Small intestine (tissue), 7 donors: ENCODE measurements at regions not wholly inside any gene's neighbourhood (a gene's known extent, or its start where the extent isn't known, plus 50 kb on each side); places are given as distances from the start of the nearest gene placed in this dataset.

Source experiments
- DNase-seq, 2 donors: peaks; one replicate each; pipeline versions ENCODE4 v3.0.0 to v3.0.0-alpha.2; 2013
- FAIRE-seq: peaks from 2 replicates; lab custom pipeline; 2012; peaks lifted over from hg19 to GRCh38; lab: Jason Lieb, UNC
- H3K27ac ChIP-seq, 3 donors: one replicate each; pipeline ENCODE4 v1.5.1; 2013; ENCODE audit warnings: low read length in 2 of 3, mild to moderate bottlenecking in 2 of 3, control low read depth in 1 of 3, inconsistent platforms in 1 of 3, low read depth in 1 of 3, moderate library complexity in 1 of 3
- H3K27me3 ChIP-seq, 3 donors: one replicate each; pipeline ENCODE4 v1.6.1; 2013; ENCODE audit warnings: low read length in 3 of 3, inconsistent platforms in 1 of 3; ENCODE audit not compliant: control insufficient read depth in 3 of 3, insufficient read depth in 3 of 3
- H3K36me3 ChIP-seq, 3 donors: one replicate each; pipeline ENCODE4 v1.6.1; 2013; ENCODE audit warnings: low read length in 3 of 3, inconsistent platforms in 1 of 3, low read depth in 1 of 3, mild to moderate bottlenecking in 1 of 3, moderate library complexity in 1 of 3; ENCODE audit not compliant: control insufficient read depth in 3 of 3, insufficient read depth in 2 of 3
- H3K4me1 ChIP-seq, 3 donors: one replicate each; pipeline ENCODE4 v1.6.1; 2013; ENCODE audit warnings: low read length in 2 of 3, inconsistent platforms in 1 of 3, low read depth in 1 of 3, mild to moderate bottlenecking in 1 of 3, moderate library complexity in 1 of 3; ENCODE audit not compliant: control insufficient read depth in 3 of 3, insufficient read depth in 2 of 3
- H3K4me3 ChIP-seq, 3 donors: one replicate each; pipeline ENCODE4 v1.5.1; 2013; ENCODE audit warnings: low read length in 3 of 3, control low read depth in 1 of 3, inconsistent platforms in 1 of 3, low read depth in 1 of 3, mild to moderate bottlenecking in 1 of 3, moderate library complexity in 1 of 3
- H3K9me3 ChIP-seq, 2 donors: one replicate each; pipeline ENCODE4 v1.6.1; 2013; ENCODE audit warnings: low read depth in 1 of 2, low read length in 1 of 2; ENCODE audit not compliant: control insufficient read depth in 2 of 2, insufficient read depth in 1 of 2
- WGBS, 3 donors: extraction: QIAGEN DNeasy Blood & Tissue Kit; methylation state at CpG; one replicate each; pipeline ENCODE4 v1.1.7; 2013; 5-methylcytosine and 5-hydroxymethylcytosine counted together
- donor health status: healthy with polysubstance abuse.
- donor health status: control.
- donor health status: control.
- donor health status: Bipolar disorder and iron deficiency.
- donor health status: healthy.

- DNase-seq = peak in 1 of 2 donors; percentile 1
- Histone ChIP-seq H3K36me3 (no peaks in the 10 kb centered on the region), H3K4me3 (no peak overlapping the region), H3K9me3 (no peaks in the 10 kb centered on the region), H3K4me1 (no peaks in the 10 kb centered on the region), H3K27me3 (peaks cover 0 to 31% (median 13%) of the 10 kb centered on the region in 3 donors), H3K27ac (no peak overlapping the region)
- FAIRE-seq = no peak
- WGBS, 3 donors = 23 to 25% (median 25%) methylated on average over 33 of the region's 33 CpGs
Observed at GRCh38 chr13:112204346-112205327, 137.7 kb downstream of the SOX1 start.

- H3K36me3 ChIP-seq = no peaks in the 10 kb centered on the region
- H3K4me3 ChIP-seq = no peak overlapping the region
- DNase-seq (no peak), FAIRE-seq (no peak)
- no peaks in the 10 kb centered on the region for H3K4me1 ChIP-seq
- H3K9me3 ChIP-seq = no peaks in the 10 kb centered on the region
- WGBS, 3 donors = 27 to 34% (median 34%) methylated on average over 12 of the region's 12 CpGs
- H3K27me3 ChIP-seq = peaks cover 0 to 31% (median 13%) of the 10 kb centered on the region in 3 donors
- H3K27ac ChIP-seq = no peak overlapping the region
Observed at GRCh38 chr13:112205990-112206389, 139.0 kb downstream of the SOX1 start.

- Histone ChIP-seq H3K36me3 (no peaks in the 10 kb centered on the region), H3K27me3 (peaks cover 0 to 31% (median 13%) of the 10 kb centered on the region in 3 donors), H3K27ac (no peak overlapping the region), H3K4me3 (no peak overlapping the region), H3K9me3 (no peaks in the 10 kb centered on the region), H3K4me1 (no peaks in the 10 kb centered on the region)
- WGBS, 3 donors = 58 to 65% (median 60%) methylated on average over 11 of the region's 11 CpGs
- no peak for FAIRE-seq
- DNase-seq = no peak
Observed at GRCh38 chr13:112207129-112207528, 140.2 kb downstream of the SOX1 start.

- 70 to 73% (median 71%) methylated on average over 6 to 8 of the region's 8 CpGs for WGBS, 3 donors
- Histone ChIP-seq H3K4me1 (no peaks in the 10 kb centered on the region), H3K4me3 (no peak overlapping the region), H3K36me3 (no peaks in the 10 kb centered on the region), H3K9me3 (no peaks in the 10 kb centered on the region), H3K27ac (no peak overlapping the region), H3K27me3 (peaks cover 0 to 26% (median 13%) of the 10 kb centered on the region in 3 donors)
- FAIRE-seq (no peak), DNase-seq (no peak)
Observed at GRCh38 chr13:112208656-112209055, 141.7 kb downstream of the SOX1 start.

- Histone ChIP-seq H3K9me3 (no peaks in the 10 kb centered on the region), H3K36me3 (no peaks in the 10 kb centered on the region), H3K27ac (no peak overlapping the region), H3K4me3 (no peak overlapping the region), H3K4me1 (no peaks in the 10 kb centered on the region), H3K27me3 (peaks cover 0 to 23% (median 10%) of the 10 kb centered on the region in 3 donors)
- 71 to 75% (median 74%) methylated on average over 12 of the region's 12 CpGs for WGBS, 3 donors
- DNase-seq = no peak
- FAIRE-seq = no peak
Observed at GRCh38 chr13:112209266-112209665, 142.3 kb downstream of the SOX1 start.

GRCh38 chr13:112209711-112210110 is 142.8 kb downstream of the SOX1 start:
- FAIRE-seq (no peak), DNase-seq (no peak)
- Histone ChIP-seq H3K4me3 (no peak overlapping the region), H3K27me3 (peaks cover 0 to 18% (median 10%) of the 10 kb centered on the region in 3 donors), H3K27ac (no peak overlapping the region), H3K4me1 (no peaks in the 10 kb centered on the region), H3K36me3 (no peaks in the 10 kb centered on the region), H3K9me3 (no peaks in the 10 kb centered on the region)
- 84 to 90% (median 84%) methylated on average over 7 to 9 of the region's 9 CpGs for WGBS, 3 donors

- WGBS, 3 donors = 60 to 64% (median 63%) methylated on average over 11 of the region's 11 CpGs
- Histone ChIP-seq H3K27ac (no peak overlapping the region), H3K4me1 (no peaks in the 10 kb centered on the region), H3K36me3 (no peaks in the 10 kb centered on the region), H3K27me3 (peaks cover 0 to 12% (median 3%) of the 10 kb centered on the region in 3 donors), H3K4me3 (no peak overlapping the region), H3K9me3 (no peaks in the 10 kb centered on the region)
- DNase-seq (no peak), FAIRE-seq (no peak)
Observed at GRCh38 chr13:112210371-112210770, 143.4 kb downstream of the SOX1 start.

- DNase-seq (no peak), FAIRE-seq (no peak)
- H3K4me3 ChIP-seq = no peak overlapping the region
- H3K27me3 ChIP-seq = peaks cover 0 to 4% (median 0%) of the 10 kb centered on the region in 3 donors
- H3K9me3 ChIP-seq = no peaks in the 10 kb centered on the region
- H3K27ac ChIP-seq = no peak overlapping the region
- no peaks in the 10 kb centered on the region for H3K36me3 ChIP-seq
- H3K4me1 ChIP-seq = no peaks in the 10 kb centered on the region
- 77 to 89% (median 87%) methylated on average over 5 of the region's 5 CpGs for WGBS, 3 donors
Observed at GRCh38 chr13:112212533-112212932, 145.6 kb downstream of the SOX1 start.
